Adrenal gland (tissue), 9 donors: ENCODE measurements at regions not wholly inside any gene's neighbourhood (a gene's known extent, or its start where the extent isn't known, plus 50 kb on each side); places are given as distances from the start of the nearest gene placed in this dataset.

Experiments used
- DNase-seq, 7 donors: peaks; one replicate each; pipeline ENCODE4 v3.0.0-alpha.2; 2019 to 2020
- H3K27ac ChIP-seq, 5 donors: fragments of 200-600 bp; sonication (generic) in 4 of 5; 1 replicate in 3 of 5; 2 replicates in 2 of 5; pipeline versions ENCODE4 v1.5.1 to v1.8.0; 2016 to 2020; ENCODE audit warnings: mild to moderate bottlenecking in 1 of 5
- H3K27me3 ChIP-seq: fragments of 200-600 bp; 2 replicates; pipeline ENCODE4 v1.8.0; 2021
- H3K36me3 ChIP-seq, 2 donors: fragments of 200-600 bp; replicated peaks in 1 of 2; 1 replicate in 1 of 2; 2 replicates in 1 of 2; pipeline versions ENCODE4 v1.5.1 to v1.8.0; 2018 to 2022
- H3K4me1 ChIP-seq, 2 donors: fragments of 200-600 bp; replicated peaks in 1 of 2; 1 replicate in 1 of 2; 2 replicates in 1 of 2; pipeline versions ENCODE4 v1.5.1 to v1.8.0; 2018 to 2021
- H3K4me3 ChIP-seq, 4 donors: fragments of 200-600 bp; sonication (generic) in 3 of 4; one replicate each; pipeline ENCODE4 v1.5.1; 2016 to 2018
- H3K9me3 ChIP-seq, 3 donors: fragments of 200-600 bp; sonication (generic) in 1 of 3; replicated peaks in 1 of 3; 1 replicate in 2 of 3; 2 replicates in 1 of 3; pipeline versions ENCODE4 v1.5.1 to v1.8.0; 2016 to 2021
- CTCF ChIP-seq, 6 experiments: fragments of 450-650 bp in 4 of 6; fragments of 200-600 bp in 2 of 6; sonication (generic) in 1 of 6; IDR thresholded peaks; 1 replicate in 5 of 6; 2 replicates in 1 of 6; pipeline versions ENCODE4 v1.5.1 to v1.8.0; 2016 to 2021; ENCODE audit warnings: antibody characterized with exemption in 6 of 6, mild to moderate bottlenecking in 2 of 6, moderate library complexity in 1 of 6
- POLR2A ChIP-seq, 2 donors: fragments of 450-650 bp; IDR thresholded peaks; one replicate each; pipeline ENCODE4 v1.6.1; 2017; ENCODE audit warnings: antibody characterized with exemption in 2 of 2, mild to moderate bottlenecking in 2 of 2, moderate library complexity in 1 of 2
- WGBS, 4 donors: extraction: QIAGEN DNeasy Blood & Tissue Kit in 2 of 4; methylation state at CpG; one replicate each; pipeline versions ENCODE4 v1.1.5 to v1.1.7; 2013 to 2017; 5-methylcytosine and 5-hydroxymethylcytosine counted together
- intact Hi-C, 2 donors: fragments of 100-400 bp; cut with DNase I; formaldehyde crosslinking; loops; one replicate each; pipeline versions ENCODE4 v1.14.1 to v1.15.0; 2022 to 2023
- donor health status: healthy with polysubstance abuse.
- donor health status: Bipolar disorder and iron deficiency.
- donor health status: DM: yes; HTN: yes; CAD: no.
- donor health status: DM: no; HTN: no; CAD: no.
- donor health status: DM: no; HTN: no; CAD: no.

- WGBS, 4 donors, result 80 to 89% (median 83%) methylated on average over 7 of the region's 7 CpGs
- no peak for TF ChIP-seq CTCF (IDR thresholded peaks at IDR 0.05)
- no peak for TF ChIP-seq POLR2A (IDR thresholded peaks at IDR 0.05)
- Histone ChIP-seq H3K27me3 (no peaks in the 10 kb centered on the region), H3K9me3 (no peaks in the 10 kb centered on the region), H3K4me3 (no peak overlapping the region), H3K36me3 (no peaks in the 10 kb centered on the region), H3K27ac (no peak overlapping the region), H3K4me1 (no peaks in the 10 kb centered on the region)
- no peak for DNase-seq
- intact Hi-C loops, result no loop called here
Measured at GRCh38 chr6:119526561-119527230, 177.1 kb upstream of the MAN1A1 start.

- no peak overlapping the region for H3K27ac ChIP-seq
- no peak overlapping the region for H3K4me3 ChIP-seq
- intact Hi-C loops, result no loop called here
- H3K4me1 ChIP-seq, result no peaks in the 10 kb centered on the region
- no peaks in the 10 kb centered on the region for H3K36me3 ChIP-seq
- WGBS, 4 donors, result 90 to 97% (median 94%) methylated on average over 1 of the region's 1 CpG
- no peak for DNase-seq
- TF ChIP-seq POLR2A (IDR thresholded peaks at IDR 0.05), result no peak
- no peak for TF ChIP-seq CTCF (IDR thresholded peaks at IDR 0.05)
- no peaks in the 10 kb centered on the region for H3K27me3 ChIP-seq
- no peaks in the 10 kb centered on the region for H3K9me3 ChIP-seq
Measured at GRCh38 chr6:119524410-119524809, 174.8 kb upstream of the MAN1A1 start.

GRCh38 chr6:119523556-119523955 is 174.0 kb upstream of the MAN1A1 start:
- H3K4me3 ChIP-seq, result no peak overlapping the region
- H3K9me3 ChIP-seq, result no peaks in the 10 kb centered on the region
- WGBS, 4 donors, result 48 to 67% (median 54%) methylated on average over 1 of the region's 1 CpG
- DNase-seq, result no peak
- no peak for TF ChIP-seq POLR2A (IDR thresholded peaks at IDR 0.05)
- TF ChIP-seq CTCF (IDR thresholded peaks at IDR 0.05), result no peak
- no peaks in the 10 kb centered on the region for H3K36me3 ChIP-seq
- no peaks in the 10 kb centered on the region for H3K4me1 ChIP-seq
- H3K27me3 ChIP-seq, result no peaks in the 10 kb centered on the region
- intact Hi-C loops, result no loop called here
- no peak overlapping the region for H3K27ac ChIP-seq

- Histone ChIP-seq H3K4me1 (no peaks in the 10 kb centered on the region), H3K4me3 (no peak overlapping the region), H3K27me3 (no peaks in the 10 kb centered on the region), H3K9me3 (no peaks in the 10 kb centered on the region), H3K27ac (no peak overlapping the region), H3K36me3 (no peaks in the 10 kb centered on the region)
- no peak for DNase-seq
- intact Hi-C loops, result no loop called here
- TF ChIP-seq CTCF (IDR thresholded peaks at IDR 0.05) (no peak), POLR2A (IDR thresholded peaks at IDR 0.05) (no peak)
- 86 to 95% (median 94%) methylated on average over 1 of the region's 1 CpG for WGBS, 4 donors
Measured at GRCh38 chr6:119521251-119521650, 171.7 kb upstream of the MAN1A1 start.
